HCT116 (cell line): ENCODE measurements at regions not wholly inside any gene's neighbourhood (a gene's known extent, or its start where the extent isn't known, plus 50 kb on each side); places are given as distances from the start of the nearest gene placed in this dataset.

ENCODE experiments used
- CEBPB ChIP-seq: IDR thresholded peaks from 2 replicates; pipeline ENCODE4 v1.6.1; 2012; ENCODE audit warnings: low read depth
- POLR2A ChIP-seq: IDR thresholded peaks from 2 replicates; pipeline ENCODE4 v1.7.0; 2011; ENCODE audit warnings: borderline replicate concordance; ENCODE audit not compliant: insufficient read depth, insufficient read length; ENCODE audit errors: extremely low read depth
- POLR2AphosphoS5 ChIP-seq: IDR thresholded peaks from 2 replicates; pipeline ENCODE4 v1.6.1; 2011; ENCODE audit warnings: mild to moderate bottlenecking, low read depth, low read length, moderate library complexity
- RAD21 ChIP-seq: IDR thresholded peaks from 2 replicates; pipeline ENCODE4 v1.6.1; 2012; ENCODE audit warnings: low read depth, mild to moderate bottlenecking
- SIN3A ChIP-seq: IDR thresholded peaks from 2 replicates; pipeline ENCODE4 v1.6.1; 2012; ENCODE audit warnings: low read depth
- SP1 ChIP-seq: IDR thresholded peaks from 2 replicates; pipeline ENCODE4 v1.6.1; 2012; ENCODE audit warnings: low read depth
- TF ChIP-seq, protein P1 (sequence below), 3 experiments: fragments of 200-600 bp in 1 of 3; sonication (generic) in 1 of 3; IDR thresholded peaks in 2 of 3; conservative IDR thresholded peaks in 1 of 3; 2 replicates each; pipeline ENCODE4 v1.5.1; 2012 to 2017; ENCODE audit warnings: low read depth in 2 of 3, low read length in 2 of 3, antibody characterized with exemption in 1 of 3, borderline replicate concordance in 1 of 3, control low read depth in 1 of 3, mild to moderate bottlenecking in 1 of 3, mixed read lengths in 1 of 3, mixed run types in 1 of 3, moderate library complexity in 1 of 3; ENCODE audit not compliant: insufficient read depth in 1 of 3
- TF ChIP-seq, protein P2 (sequence below): IDR thresholded peaks from 2 replicates; pipeline ENCODE4 v1.6.1; 2011; ENCODE audit warnings: mild to moderate bottlenecking, low read length, moderate library complexity; ENCODE audit not compliant: insufficient replicate concordance; ENCODE audit errors: extremely low read depth

DNA sequence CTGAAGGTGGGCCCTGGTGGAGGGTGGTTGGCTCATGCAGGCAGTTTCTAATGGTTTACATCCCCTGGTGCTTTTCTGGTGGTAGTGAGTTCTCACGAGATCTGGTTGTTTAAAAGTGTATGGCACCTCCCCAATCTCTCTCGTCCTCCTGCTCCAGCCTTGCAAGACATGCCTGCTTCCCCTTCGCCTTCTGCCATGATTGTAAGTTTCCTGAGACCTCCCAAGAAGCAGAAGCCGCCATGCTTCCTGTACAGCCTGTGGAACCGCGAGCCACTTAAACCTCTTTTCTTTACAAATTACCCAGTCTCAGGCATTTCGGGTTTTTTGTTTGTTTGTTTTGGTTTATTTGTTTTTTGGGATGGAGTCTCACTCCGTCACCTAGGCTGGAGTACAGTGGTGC lies 173.2 kb downstream of the MN1 start:
- TF ChIP-seq, protein P1, sequence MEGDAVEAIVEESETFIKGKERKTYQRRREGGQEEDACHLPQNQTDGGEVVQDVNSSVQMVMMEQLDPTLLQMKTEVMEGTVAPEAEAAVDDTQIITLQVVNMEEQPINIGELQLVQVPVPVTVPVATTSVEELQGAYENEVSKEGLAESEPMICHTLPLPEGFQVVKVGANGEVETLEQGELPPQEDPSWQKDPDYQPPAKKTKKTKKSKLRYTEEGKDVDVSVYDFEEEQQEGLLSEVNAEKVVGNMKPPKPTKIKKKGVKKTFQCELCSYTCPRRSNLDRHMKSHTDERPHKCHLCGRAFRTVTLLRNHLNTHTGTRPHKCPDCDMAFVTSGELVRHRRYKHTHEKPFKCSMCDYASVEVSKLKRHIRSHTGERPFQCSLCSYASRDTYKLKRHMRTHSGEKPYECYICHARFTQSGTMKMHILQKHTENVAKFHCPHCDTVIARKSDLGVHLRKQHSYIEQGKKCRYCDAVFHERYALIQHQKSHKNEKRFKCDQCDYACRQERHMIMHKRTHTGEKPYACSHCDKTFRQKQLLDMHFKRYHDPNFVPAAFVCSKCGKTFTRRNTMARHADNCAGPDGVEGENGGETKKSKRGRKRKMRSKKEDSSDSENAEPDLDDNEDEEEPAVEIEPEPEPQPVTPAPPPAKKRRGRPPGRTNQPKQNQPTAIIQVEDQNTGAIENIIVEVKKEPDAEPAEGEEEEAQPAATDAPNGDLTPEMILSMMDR (IDR thresholded peaks at IDR 0.05 in 2 of 3, conservative IDR thresholded peaks at IDR 0.05 in 1 of 3; ENCODE audit: borderline replicate concordance in 1 of 3, insufficient read depth in 1 of 3, low read depth in 2 of 3, low read length in 2 of 3) = no peak
- TF ChIP-seq CEBPB (no peak), RAD21 (no peak), POLR2AphosphoS5 (no peak), POLR2A (no peak), SP1 (no peak), SIN3A (no peak)
- TF ChIP-seq, protein P2, sequence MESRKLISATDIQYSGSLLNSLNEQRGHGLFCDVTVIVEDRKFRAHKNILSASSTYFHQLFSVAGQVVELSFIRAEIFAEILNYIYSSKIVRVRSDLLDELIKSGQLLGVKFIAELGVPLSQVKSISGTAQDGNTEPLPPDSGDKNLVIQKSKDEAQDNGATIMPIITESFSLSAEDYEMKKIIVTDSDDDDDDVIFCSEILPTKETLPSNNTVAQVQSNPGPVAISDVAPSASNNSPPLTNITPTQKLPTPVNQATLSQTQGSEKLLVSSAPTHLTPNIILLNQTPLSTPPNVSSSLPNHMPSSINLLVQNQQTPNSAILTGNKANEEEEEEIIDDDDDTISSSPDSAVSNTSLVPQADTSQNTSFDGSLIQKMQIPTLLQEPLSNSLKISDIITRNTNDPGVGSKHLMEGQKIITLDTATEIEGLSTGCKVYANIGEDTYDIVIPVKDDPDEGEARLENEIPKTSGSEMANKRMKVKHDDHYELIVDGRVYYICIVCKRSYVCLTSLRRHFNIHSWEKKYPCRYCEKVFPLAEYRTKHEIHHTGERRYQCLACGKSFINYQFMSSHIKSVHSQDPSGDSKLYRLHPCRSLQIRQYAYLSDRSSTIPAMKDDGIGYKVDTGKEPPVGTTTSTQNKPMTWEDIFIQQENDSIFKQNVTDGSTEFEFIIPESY = no peak
